ENCODE measurements at regions not wholly inside any gene's neighbourhood (a gene's known extent, or its start where the extent isn't known, plus 50 kb on each side); places are given as distances from the start of the nearest gene placed in this dataset.

- ChIA-PET POLR2A (no interaction called here), CTCF (no interaction called here)
- no peak for DNase-seq (ENCODE audit: low read depth, low spot score)
- H3K4me3 ChIP-seq (ENCODE audit: low read depth, low read length): no peak overlapping the region
- no peak for TF ChIP-seq CTCF (IDR thresholded peaks at IDR 0.05; ENCODE audit: insufficient read depth, low read length, missing control alignments)
Measured at GRCh38 chr7:52911326-52911725, 124.1 kb upstream of the POM121L12 start.

DNA sequence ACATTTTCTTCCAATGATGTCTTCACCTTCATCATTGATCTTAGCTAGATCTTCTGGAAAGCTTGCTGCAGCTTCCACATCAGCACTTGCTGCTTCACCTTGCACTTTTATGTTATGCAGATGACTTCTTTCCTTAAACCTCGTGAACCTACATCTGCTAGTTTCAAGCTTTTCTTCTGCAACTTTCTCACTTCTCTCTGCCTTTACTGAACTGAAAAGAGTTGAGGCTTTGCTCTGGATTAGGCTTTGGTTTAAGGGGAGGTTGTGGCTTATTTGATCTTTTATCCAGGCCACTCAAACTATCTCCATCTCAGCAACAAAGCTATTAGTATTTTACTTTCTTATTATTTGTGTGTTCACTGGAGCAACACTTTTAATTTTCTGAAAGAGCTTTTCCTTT, 125.5 kb upstream of the POM121L12 start:
- ChIA-PET CTCF (no interaction called here), POLR2A (no interaction called here)
- no peak for TF ChIP-seq CTCF (IDR thresholded peaks at IDR 0.05; ENCODE audit: insufficient read depth, low read length, missing control alignments)
- H3K4me3 ChIP-seq (ENCODE audit: low read depth, low read length): no peak overlapping the region
- DNase-seq (ENCODE audit: low read depth, low spot score): no peak

DNA sequence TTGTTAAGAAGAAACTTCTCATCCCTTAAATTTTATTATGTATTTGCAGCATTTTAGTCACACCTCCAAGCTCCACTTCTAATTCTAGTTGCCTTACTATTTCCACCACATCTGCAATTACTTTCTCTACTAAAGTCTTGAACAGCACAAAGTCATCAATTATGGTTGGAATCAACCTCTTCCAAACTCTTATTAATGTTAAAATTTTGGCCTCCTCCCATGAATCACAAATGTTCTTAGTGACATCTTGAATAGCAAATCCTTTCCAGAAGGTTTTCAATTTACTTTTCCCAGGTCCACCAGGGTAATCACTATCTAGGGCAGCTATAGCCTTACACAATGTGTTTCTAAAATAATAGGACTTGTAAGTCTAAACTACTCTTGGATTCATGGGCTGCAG, 126.3 kb upstream of the POM121L12 start:
- CTCF ChIA-PET: no interaction called here
- no peak overlapping the region for H3K4me3 ChIP-seq (ENCODE audit: low read depth, low read length)
- POLR2A ChIA-PET: no interaction called here
- TF ChIP-seq CTCF (IDR thresholded peaks at IDR 0.05; ENCODE audit: insufficient read depth, low read length, missing control alignments): no peak
- no peak for DNase-seq (ENCODE audit: low read depth, low spot score)

- ChIA-PET POLR2A (no interaction called here), CTCF (no interaction called here)
- no peak for DNase-seq (ENCODE audit: low read depth, low spot score)
- no peak for TF ChIP-seq CTCF (IDR thresholded peaks at IDR 0.05; ENCODE audit: insufficient read depth, low read length, missing control alignments)
- no peak overlapping the region for H3K4me3 ChIP-seq (ENCODE audit: low read depth, low read length)
Measured at GRCh38 chr7:52897713-52898112, 137.7 kb upstream of the POM121L12 start.

- no peak for TF ChIP-seq CTCF (IDR thresholded peaks at IDR 0.05; ENCODE audit: insufficient read depth, low read length, missing control alignments)
- no peak overlapping the region for H3K4me3 ChIP-seq (ENCODE audit: low read depth, low read length)
- no peak for DNase-seq (ENCODE audit: low read depth, low spot score)
- ChIA-PET POLR2A (no interaction called here), CTCF (no interaction called here)
Measured at GRCh38 chr7:52897288-52897687, 138.1 kb upstream of the POM121L12 start.

DNA sequence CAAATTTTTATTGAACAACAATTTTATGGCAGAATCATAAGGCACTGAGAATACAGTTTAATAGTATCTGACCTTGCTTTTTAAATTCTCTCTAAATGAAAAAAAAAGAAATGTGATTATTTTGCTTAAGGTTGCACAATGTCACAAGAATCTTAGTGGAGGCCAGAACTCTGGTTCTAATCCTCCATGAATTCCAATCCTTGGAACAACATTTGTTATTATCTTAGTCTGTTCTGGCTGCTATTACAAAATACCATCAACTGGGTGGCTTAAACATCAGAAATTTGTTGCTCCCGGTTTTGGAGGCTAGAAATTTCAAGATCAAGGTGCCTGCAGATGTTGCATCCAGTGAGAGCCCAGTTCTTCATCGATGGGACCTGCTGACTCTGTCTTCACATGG, 158.2 kb upstream of the POM121L12 start:
- ChIA-PET POLR2A (no interaction called here), CTCF (no interaction called here)
- TF ChIP-seq CTCF (IDR thresholded peaks at IDR 0.05; ENCODE audit: insufficient read depth, low read length, missing control alignments): no peak
- DNase-seq (ENCODE audit: low read depth, low spot score): no peak
- H3K4me3 ChIP-seq (ENCODE audit: low read depth, low read length): no peak overlapping the region
